H1 (cell line): ENCODE measurements at regions not wholly inside any gene's neighbourhood (a gene's known extent, or its start where the extent isn't known, plus 50 kb on each side); places are given as distances from the start of the nearest gene placed in this dataset.

Experiments
- ASH2L ChIP-seq: fragments of 200-600, 300-600 bp; sonication (generic); IDR thresholded peaks from one replicate; pipeline ENCODE4 v1.7.1; 2017; ENCODE audit warnings: low read length
- BRCA1 ChIP-seq: IDR thresholded peaks from 2 replicates; pipeline ENCODE4 v1.6.1; 2012; ENCODE audit warnings: low read depth, low read length, improper control_type of control experiment
- EGR1 ChIP-seq: IDR thresholded peaks from 2 replicates; pipeline ENCODE4 v1.6.1; 2011; ENCODE audit warnings: low read depth, low read length, borderline replicate concordance
- EP300 ChIP-seq, 2 experiments: IDR thresholded peaks; 1 replicate in 1 of 2; 2 replicates in 1 of 2; pipeline ENCODE4 v1.6.1; 2011 to 2012; ENCODE audit warnings: low read depth in 2 of 2, low read length in 2 of 2, mild to moderate bottlenecking in 2 of 2, borderline replicate concordance in 1 of 2, inconsistent platforms in 1 of 2, moderate library complexity in 1 of 2
- EZH2 ChIP-seq: fragments of 200-600 bp; sonication (generic); IDR thresholded peaks from 2 replicates; pipeline ENCODE4 v1.7.1; 2012; ENCODE audit warnings: low read depth, mild to moderate bottlenecking, moderate library complexity, low read length, inconsistent platforms; ENCODE audit not compliant: severe bottlenecking
- GABPA ChIP-seq: IDR thresholded peaks from 2 replicates; pipeline ENCODE4 v1.6.1; 2011; ENCODE audit warnings: mild to moderate bottlenecking, low read length, moderate library complexity, borderline replicate concordance; ENCODE audit not compliant: insufficient read depth
- GTF2F1 ChIP-seq: IDR thresholded peaks from 2 replicates; pipeline ENCODE4 v1.6.1; 2012; ENCODE audit warnings: low read depth, low read length, improper control_type of control experiment, borderline replicate concordance
- MAFK ChIP-seq: IDR thresholded peaks from 2 replicates; pipeline ENCODE4 v1.6.1; 2012; ENCODE audit warnings: low read depth, mild to moderate bottlenecking, improper control_type of control experiment, low read length
- POLR2AphosphoS5 ChIP-seq: IDR thresholded peaks from 2 replicates; pipeline ENCODE4 v1.6.1; 2011; ENCODE audit warnings: low read depth, low read length
- TAF1 ChIP-seq: IDR thresholded peaks from 2 replicates; pipeline ENCODE4 v1.6.1; 2011; ENCODE audit warnings: mild to moderate bottlenecking, low read depth, low read length
- YY1 ChIP-seq: IDR thresholded peaks from 2 replicates; pipeline ENCODE4 v1.6.1; 2011; ENCODE audit warnings: low read depth, mild to moderate bottlenecking, low read length
- TF ChIP-seq, protein P1 (sequence below): IDR thresholded peaks from 2 replicates; pipeline ENCODE4 v1.6.1; 2012; ENCODE audit warnings: inconsistent platforms
- TF ChIP-seq, protein P2 (sequence below), 3 experiments: IDR thresholded peaks; 1 replicate in 2 of 3; 2 replicates in 1 of 3; pipeline versions ENCODE4 v1.5.1 to v1.6.1; 2011; ENCODE audit warnings: low read length in 3 of 3, mild to moderate bottlenecking in 3 of 3, inconsistent platforms in 2 of 3, low read depth in 1 of 3, moderate library complexity in 1 of 3; ENCODE audit not compliant: insufficient read depth in 1 of 3; ENCODE audit errors: control extremely low read depth in 1 of 3

DNA sequence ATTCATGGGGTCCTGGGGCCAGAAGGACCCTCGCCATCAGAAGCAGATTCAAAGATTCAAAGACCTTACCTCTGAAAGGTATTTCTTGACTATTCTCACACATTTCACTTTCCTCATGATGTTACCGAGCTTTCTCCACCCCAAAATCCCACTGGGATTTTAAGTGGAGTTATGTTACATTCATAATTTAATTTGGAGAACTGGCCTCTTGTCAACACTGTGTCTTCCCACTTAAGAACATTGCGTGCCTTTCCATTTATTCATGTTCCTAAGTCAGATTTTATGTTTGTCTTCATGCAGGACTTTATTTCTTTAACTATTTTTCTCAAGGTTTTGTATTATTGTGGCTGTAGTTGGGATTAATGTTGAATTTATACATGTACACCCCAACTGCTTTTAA is 123.5 kb upstream of the BMPER start:
- TF ChIP-seq EGR1, result no peak
- TF ChIP-seq GABPA, result no peak
- no peak for TF ChIP-seq EP300 (IDR thresholded peaks at IDR 0.05; ENCODE audit: borderline replicate concordance in 1 of 2, low read depth in 2 of 2, low read length in 2 of 2)
- TF ChIP-seq POLR2AphosphoS5, result no peak
- TF ChIP-seq, protein P1, sequence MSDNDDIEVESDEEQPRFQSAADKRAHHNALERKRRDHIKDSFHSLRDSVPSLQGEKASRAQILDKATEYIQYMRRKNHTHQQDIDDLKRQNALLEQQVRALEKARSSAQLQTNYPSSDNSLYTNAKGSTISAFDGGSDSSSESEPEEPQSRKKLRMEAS, result no peak
- TF ChIP-seq MAFK, result no peak
- no peak for TF ChIP-seq GTF2F1
- TF ChIP-seq YY1, result no peak
- TF ChIP-seq EZH2, result no peak
- no peak for TF ChIP-seq ASH2L
- TF ChIP-seq, protein P2, sequence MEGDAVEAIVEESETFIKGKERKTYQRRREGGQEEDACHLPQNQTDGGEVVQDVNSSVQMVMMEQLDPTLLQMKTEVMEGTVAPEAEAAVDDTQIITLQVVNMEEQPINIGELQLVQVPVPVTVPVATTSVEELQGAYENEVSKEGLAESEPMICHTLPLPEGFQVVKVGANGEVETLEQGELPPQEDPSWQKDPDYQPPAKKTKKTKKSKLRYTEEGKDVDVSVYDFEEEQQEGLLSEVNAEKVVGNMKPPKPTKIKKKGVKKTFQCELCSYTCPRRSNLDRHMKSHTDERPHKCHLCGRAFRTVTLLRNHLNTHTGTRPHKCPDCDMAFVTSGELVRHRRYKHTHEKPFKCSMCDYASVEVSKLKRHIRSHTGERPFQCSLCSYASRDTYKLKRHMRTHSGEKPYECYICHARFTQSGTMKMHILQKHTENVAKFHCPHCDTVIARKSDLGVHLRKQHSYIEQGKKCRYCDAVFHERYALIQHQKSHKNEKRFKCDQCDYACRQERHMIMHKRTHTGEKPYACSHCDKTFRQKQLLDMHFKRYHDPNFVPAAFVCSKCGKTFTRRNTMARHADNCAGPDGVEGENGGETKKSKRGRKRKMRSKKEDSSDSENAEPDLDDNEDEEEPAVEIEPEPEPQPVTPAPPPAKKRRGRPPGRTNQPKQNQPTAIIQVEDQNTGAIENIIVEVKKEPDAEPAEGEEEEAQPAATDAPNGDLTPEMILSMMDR (IDR thresholded peaks at IDR 0.05; ENCODE audit: control extremely low read depth in 1 of 3, insufficient read depth in 1 of 3, low read depth in 1 of 3, low read length in 3 of 3), result no peak
- no peak for TF ChIP-seq BRCA1
- TF ChIP-seq TAF1, result no peak
